ENCODE measurements at regions not wholly inside any gene's neighbourhood (a gene's known extent, or its start where the extent isn't known, plus 50 kb on each side); places are given as distances from the start of the nearest gene placed in this dataset.
"Not testable (repeated sequence)": the region's sequence is repeated elsewhere in the genome, so short reads cannot be mapped to it uniquely, and the experiment has no call there.

GRCh38 chr9:750249-750967 is 91.1 kb upstream of the DMRT1 start:
- Histone ChIP-seq H3K4me3 (no peak overlapping the region), H3K4me1 (ENCODE audit: low read depth) (peaks cover 10% of the 10 kb centered on the region), H3K36me3 (ENCODE audit: low read depth) (no peaks in the 10 kb centered on the region), H3K9me3 (no peaks in the 10 kb centered on the region)
- DNase-seq (no peak), ATAC-seq (no peak)
- TF ChIP-seq CTCF (IDR thresholded peaks at IDR 0.05), result no peak
- intact Hi-C loops (cut with DNase I, micrococcal nuclease), result loop anchor here in 1 of 2 donors (5.0 kb wide), 1 partner anchor 133 kb away; no protein-coding TSS in a partner anchor

GRCh38 chr9:751137-752051 is 90.1 kb upstream of the DMRT1 start:
- no peaks in the 10 kb centered on the region for H3K36me3 ChIP-seq (ENCODE audit: low read depth)
- no peaks in the 10 kb centered on the region for H3K9me3 ChIP-seq
- no peak overlapping the region for H3K4me3 ChIP-seq
- ATAC-seq (peak; percentile 35), DNase-seq (peak in 1 of 3 donors; percentile 29)
- TF ChIP-seq CTCF (IDR thresholded peaks at IDR 0.05), result no peak
- intact Hi-C loops (cut with DNase I, micrococcal nuclease), result loop anchor here in 1 of 2 donors (5.0 kb wide), 1 partner anchor 134 kb away; no protein-coding TSS in a partner anchor
- H3K4me1 ChIP-seq (ENCODE audit: low read depth), result peaks cover 10% of the 10 kb centered on the region

- H3K36me3 ChIP-seq (ENCODE audit: low read depth), result no peaks in the 10 kb centered on the region
- peaks cover 10% of the 10 kb centered on the region for H3K4me1 ChIP-seq (ENCODE audit: low read depth)
- intact Hi-C loops (cut with DNase I, micrococcal nuclease), result loop anchor here in 1 of 2 donors (5.0 kb wide), 1 partner anchor 135 kb away; no protein-coding TSS in a partner anchor
- H3K4me3 ChIP-seq, result no peak overlapping the region
- ATAC-seq, result peak; percentile 4
- H3K9me3 ChIP-seq, result no peaks in the 10 kb centered on the region
- TF ChIP-seq CTCF (IDR thresholded peaks at IDR 0.05), result no peak
- DNase-seq, result no peak
Measured at GRCh38 chr9:752201-752600, 89.3 kb upstream of the DMRT1 start.

GRCh38 chr9:752681-753200 is 88.8 kb upstream of the DMRT1 start:
- intact Hi-C loops (cut with DNase I, micrococcal nuclease), result loop anchor here in 1 of 2 donors (5.0 kb wide), 1 partner anchor 135 kb away; no protein-coding TSS in a partner anchor
- ATAC-seq (no peak), DNase-seq (no peak)
- no peak for TF ChIP-seq CTCF (IDR thresholded peaks at IDR 0.05)
- Histone ChIP-seq H3K36me3 (ENCODE audit: low read depth) (no peaks in the 10 kb centered on the region), H3K4me1 (ENCODE audit: low read depth) (peaks cover 10% of the 10 kb centered on the region), H3K9me3 (no peaks in the 10 kb centered on the region), H3K4me3 (no peak overlapping the region)

- not testable (repeated sequence) for H3K9me3 ChIP-seq; H3K4me3 ChIP-seq; H3K36me3 ChIP-seq (ENCODE audit: low read depth); DNase-seq; ATAC-seq; H3K4me1 ChIP-seq (ENCODE audit: low read depth)
- intact Hi-C loops (cut with DNase I, micrococcal nuclease), result loop anchor here in 1 of 2 donors (5.0 kb wide), 1 partner anchor 136 kb away; no protein-coding TSS in a partner anchor
Measured at GRCh38 chr9:753734-754133, 87.8 kb upstream of the DMRT1 start.
